Calu3 (cell line): ENCODE measurements at regions not wholly inside any gene's neighbourhood (a gene's known extent, or its start where the extent isn't known, plus 50 kb on each side); places are given as distances from the start of the nearest gene placed in this dataset.

Experiments used
- BruUV-seq: library from RNA; stranded (reverse); fragments of 400-500 nt; replicated peaks from 2 replicates; lab custom pipeline; 2021; lab: Mats Ljungman, UMichigan
- CTCF ChIA-PET: fragments of 300-600 bp; sonication (Branson Sonifier 250); formaldehyde crosslinking; loops from one replicate; lab custom pipeline; 2022; ENCODE audit warnings: antibody characterized with exemption; lab: Charles Lee
- DNase-seq: peaks from one replicate; pipeline ENCODE4 v3.0.0; 2022
- H3K27ac Mint-ChIP-seq: one replicate; pipeline ENCODE4 v1.8.0; 2022; ENCODE audit warnings: mixed read lengths; ENCODE audit not compliant: unreplicated experiment
- H3K27me3 Mint-ChIP-seq: one replicate; pipeline ENCODE4 v1.8.0; 2022; ENCODE audit warnings: mixed read lengths; ENCODE audit not compliant: unreplicated experiment
- H3K36me3 Mint-ChIP-seq: one replicate; pipeline ENCODE4 v1.8.0; 2022; ENCODE audit warnings: mild to moderate bottlenecking, moderate library complexity, mixed read lengths; ENCODE audit not compliant: insufficient read depth, unreplicated experiment
- H3K4me1 Mint-ChIP-seq: one replicate; pipeline ENCODE4 v1.8.0; 2022; ENCODE audit warnings: mild to moderate bottlenecking, low read depth, mixed read lengths; ENCODE audit not compliant: unreplicated experiment
- H3K4me3 Mint-ChIP-seq: one replicate; pipeline ENCODE4 v1.8.0; 2022; ENCODE audit warnings: mild to moderate bottlenecking, low read depth, moderate library complexity, mixed read lengths; ENCODE audit not compliant: unreplicated experiment
- H3K9me3 Mint-ChIP-seq: one replicate; pipeline ENCODE4 v1.8.0; 2022; ENCODE audit warnings: low read depth, mixed read lengths; ENCODE audit not compliant: unreplicated experiment
- intact Hi-C: fragments of 100-400 bp; cut with micrococcal nuclease; formaldehyde crosslinking; loops from one replicate; pipeline ENCODE4 v1.10.0; 2022; ENCODE audit not compliant: unreplicated experiment
- TF ChIP-seq, protein P1 (sequence below): fragments of 200-600 bp; IDR thresholded peaks from one replicate; pipeline ENCODE4 v1.8.0; 2022; ENCODE audit warnings: antibody characterized with exemption; ENCODE audit not compliant: unreplicated experiment

DNA sequence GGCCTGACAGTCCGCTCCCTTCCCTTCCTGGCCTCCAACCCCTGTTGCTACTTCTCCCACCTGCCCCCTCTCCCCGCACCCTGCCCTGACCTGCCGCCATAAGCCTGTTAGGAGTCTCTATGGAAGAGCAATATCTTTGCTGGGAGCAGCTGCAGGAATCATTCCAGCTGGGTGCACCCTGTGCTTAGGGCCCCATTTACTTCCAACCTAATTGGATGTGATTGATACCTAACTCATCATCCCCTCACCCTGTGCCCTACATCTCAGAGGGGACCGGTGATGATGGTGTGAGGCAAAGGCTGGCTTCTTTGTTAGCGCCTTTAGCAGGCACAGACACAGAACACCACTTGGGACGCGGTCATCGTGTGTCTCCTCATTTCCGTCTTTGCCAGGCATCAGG, 80.0 kb upstream of the FAM180A start:
- Mint-ChIP-seq H3K36me3 (no peaks in the 10 kb centered on the region), H3K9me3 (no peaks in the 10 kb centered on the region), H3K27ac (no peak overlapping the region), H3K4me3 (no peak overlapping the region), H3K27me3 (peaks cover 80% of the 10 kb centered on the region), H3K4me1 (no peaks in the 10 kb centered on the region)
- intact Hi-C loops: no loop called here
- no TSS peak for BruUV-seq
- DNase-seq: no peak
- TF ChIP-seq, protein P1, sequence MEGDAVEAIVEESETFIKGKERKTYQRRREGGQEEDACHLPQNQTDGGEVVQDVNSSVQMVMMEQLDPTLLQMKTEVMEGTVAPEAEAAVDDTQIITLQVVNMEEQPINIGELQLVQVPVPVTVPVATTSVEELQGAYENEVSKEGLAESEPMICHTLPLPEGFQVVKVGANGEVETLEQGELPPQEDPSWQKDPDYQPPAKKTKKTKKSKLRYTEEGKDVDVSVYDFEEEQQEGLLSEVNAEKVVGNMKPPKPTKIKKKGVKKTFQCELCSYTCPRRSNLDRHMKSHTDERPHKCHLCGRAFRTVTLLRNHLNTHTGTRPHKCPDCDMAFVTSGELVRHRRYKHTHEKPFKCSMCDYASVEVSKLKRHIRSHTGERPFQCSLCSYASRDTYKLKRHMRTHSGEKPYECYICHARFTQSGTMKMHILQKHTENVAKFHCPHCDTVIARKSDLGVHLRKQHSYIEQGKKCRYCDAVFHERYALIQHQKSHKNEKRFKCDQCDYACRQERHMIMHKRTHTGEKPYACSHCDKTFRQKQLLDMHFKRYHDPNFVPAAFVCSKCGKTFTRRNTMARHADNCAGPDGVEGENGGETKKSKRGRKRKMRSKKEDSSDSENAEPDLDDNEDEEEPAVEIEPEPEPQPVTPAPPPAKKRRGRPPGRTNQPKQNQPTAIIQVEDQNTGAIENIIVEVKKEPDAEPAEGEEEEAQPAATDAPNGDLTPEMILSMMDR: no peak
- CTCF ChIA-PET: no interaction called here

DNA sequence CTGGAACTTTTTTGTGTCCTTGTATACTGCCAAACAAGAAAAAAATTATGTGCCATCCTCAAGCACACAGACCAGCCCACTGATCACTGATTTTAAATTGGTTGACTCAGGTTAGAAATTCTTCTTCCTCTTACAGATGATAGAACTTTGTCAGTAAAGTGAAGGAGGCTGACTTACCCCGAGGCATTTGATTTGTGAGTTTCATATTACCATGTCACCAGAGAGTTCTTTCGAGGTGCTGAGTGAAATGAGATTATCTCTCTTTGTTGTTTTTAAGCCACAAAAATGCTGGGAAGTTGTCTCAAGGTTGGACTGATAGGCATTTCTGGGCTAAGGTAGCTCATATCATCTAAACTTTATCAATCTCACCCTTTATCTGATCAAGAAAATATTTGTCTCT, 78.8 kb upstream of the FAM180A start:
- H3K4me1 Mint-ChIP-seq: no peaks in the 10 kb centered on the region
- no TSS peak for BruUV-seq
- no peak overlapping the region for H3K4me3 Mint-ChIP-seq
- no peaks in the 10 kb centered on the region for H3K36me3 Mint-ChIP-seq
- H3K27me3 Mint-ChIP-seq: peaks cover 84% of the 10 kb centered on the region
- DNase-seq: no peak
- no peak overlapping the region for H3K27ac Mint-ChIP-seq
- CTCF ChIA-PET: no interaction called here
- no peaks in the 10 kb centered on the region for H3K9me3 Mint-ChIP-seq
- intact Hi-C loops: no loop called here
- TF ChIP-seq, protein P1: no peak

DNA sequence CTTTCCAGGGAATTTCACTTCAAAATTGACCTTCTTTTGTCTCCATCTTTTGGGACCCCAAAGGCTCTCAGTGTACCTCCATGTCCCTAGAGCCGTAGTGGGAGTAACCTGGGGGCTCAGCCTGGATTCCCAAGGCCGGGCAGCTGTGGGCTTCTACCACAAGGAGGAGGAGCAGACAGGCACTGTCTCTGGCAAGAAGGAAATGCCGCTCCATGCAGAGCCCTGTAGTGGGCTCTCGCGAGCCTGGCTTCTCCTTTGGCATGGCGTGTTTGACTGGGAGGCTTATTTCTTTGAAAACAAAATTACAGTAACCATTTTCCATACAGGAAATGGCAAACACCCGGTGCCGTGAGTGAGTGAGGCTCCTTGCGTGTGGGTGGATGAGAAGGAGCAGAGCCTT, 76.8 kb upstream of the FAM180A start:
- no peaks in the 10 kb centered on the region for H3K36me3 Mint-ChIP-seq
- BruUV-seq: no TSS peak
- H3K9me3 Mint-ChIP-seq: no peaks in the 10 kb centered on the region
- H3K4me1 Mint-ChIP-seq: no peaks in the 10 kb centered on the region
- CTCF ChIA-PET: no interaction called here
- TF ChIP-seq, protein P1: no peak
- intact Hi-C loops: no loop called here
- no peak for DNase-seq
- H3K27ac Mint-ChIP-seq: no peak overlapping the region
- no peak overlapping the region for H3K4me3 Mint-ChIP-seq
- H3K27me3 Mint-ChIP-seq: peaks cover 81% of the 10 kb centered on the region

DNA sequence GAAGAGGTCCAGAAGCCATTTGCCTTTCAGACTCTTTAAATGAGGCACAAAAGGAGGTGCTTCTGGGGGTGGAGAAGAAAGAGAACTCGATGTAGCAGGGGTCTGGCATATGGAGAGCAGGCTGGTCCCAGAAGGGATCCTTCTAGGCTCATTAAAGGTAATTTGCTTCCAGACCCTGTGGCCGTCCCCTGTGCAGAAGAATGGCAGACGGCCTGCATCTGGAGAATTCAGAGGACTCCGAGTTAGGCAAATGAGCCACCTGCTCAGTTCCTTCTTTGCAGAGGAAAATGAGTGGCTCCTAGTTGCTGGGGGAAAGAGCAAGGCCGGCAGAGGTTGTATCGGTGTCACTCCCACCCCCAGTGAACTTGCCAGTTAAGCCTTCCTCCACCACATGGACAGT, 73.8 kb upstream of the FAM180A start:
- no peak overlapping the region for H3K27ac Mint-ChIP-seq
- no peaks in the 10 kb centered on the region for H3K36me3 Mint-ChIP-seq
- TF ChIP-seq, protein P1: no peak
- BruUV-seq: no TSS peak
- H3K4me3 Mint-ChIP-seq: no peak overlapping the region
- DNase-seq: no peak
- no peaks in the 10 kb centered on the region for H3K4me1 Mint-ChIP-seq
- peaks cover 82% of the 10 kb centered on the region for H3K27me3 Mint-ChIP-seq
- CTCF ChIA-PET: no interaction called here
- intact Hi-C loops: no loop called here
- no peaks in the 10 kb centered on the region for H3K9me3 Mint-ChIP-seq
